Skin epidermis (tissue), 12 donors: ENCODE measurements at regions not wholly inside any gene's neighbourhood (a gene's known extent, or its start where the extent isn't known, plus 50 kb on each side); places are given as distances from the start of the nearest gene placed in this dataset.
A peak's percentile ranks its signal among the peaks of the same experiment; 100 is the strongest.

Experiments
- H3K27ac ChIP-seq, 21 experiments: fragments of 200-600 bp; sonication (generic) in 11 of 21; one replicate each; pipeline ENCODE4 v1.5.0; 2020; ENCODE audit warnings: mild to moderate bottlenecking in 3 of 21, inconsistent platforms in 2 of 21, moderate library complexity in 2 of 21
- H3K4me3 ChIP-seq, 7 experiments: fragments of 200-600 bp; sonication (generic) in 2 of 7; one replicate each; pipeline ENCODE4 v1.5.0; 2020; ENCODE audit warnings: inconsistent platforms in 2 of 7, mild to moderate bottlenecking in 2 of 7, moderate library complexity in 1 of 7

DNA sequence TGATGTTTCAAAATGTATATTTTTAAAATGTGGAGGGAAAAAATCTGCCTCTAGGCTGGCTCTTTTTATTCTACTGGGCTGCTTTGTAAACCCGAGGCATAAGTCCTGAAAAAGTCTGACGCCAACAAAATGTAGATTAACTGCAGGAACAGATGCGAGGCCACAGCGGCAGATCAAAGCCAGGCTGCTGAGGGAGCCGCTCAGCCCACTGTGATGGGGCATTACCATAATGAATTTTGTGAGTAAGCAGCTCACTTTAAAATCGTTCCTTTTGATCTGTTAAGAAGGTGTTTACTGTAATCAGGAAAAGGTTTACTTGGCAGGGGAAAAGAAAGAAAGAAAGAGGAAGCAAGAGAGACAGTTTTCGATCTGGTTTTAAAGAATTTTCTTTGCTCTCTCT lies 269.0 kb downstream of the ICOS start:
- no peak overlapping the region for H3K4me3 ChIP-seq
- H3K27ac ChIP-seq: no peak overlapping the region

DNA sequence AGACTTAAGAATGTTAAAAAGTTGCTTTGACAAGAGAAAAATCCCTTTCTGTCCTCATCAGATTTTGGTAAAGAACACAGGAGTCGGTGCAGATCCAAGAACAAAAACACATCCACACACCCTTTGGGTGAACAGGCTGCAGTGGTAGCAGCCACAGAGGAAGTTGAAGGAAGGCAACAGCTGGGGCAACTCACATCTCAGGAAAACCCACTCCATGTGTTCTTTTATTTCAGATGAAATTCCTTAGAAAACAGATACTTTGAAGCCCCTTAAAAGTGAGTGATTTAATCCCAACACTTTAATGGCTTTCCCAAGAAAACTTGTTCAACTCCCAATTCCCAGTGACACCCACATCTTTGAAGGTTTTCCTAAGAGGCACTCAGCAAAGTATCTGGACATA lies 271.3 kb downstream of the ICOS start:
- Histone ChIP-seq H3K4me3 (no peak overlapping the region), H3K27ac (no peak overlapping the region)

GRCh38 chr2:204213588-204213987 lies 277.0 kb downstream of the ICOS start:
- no peak overlapping the region for H3K27ac ChIP-seq
- H3K4me3 ChIP-seq: no peak overlapping the region

DNA sequence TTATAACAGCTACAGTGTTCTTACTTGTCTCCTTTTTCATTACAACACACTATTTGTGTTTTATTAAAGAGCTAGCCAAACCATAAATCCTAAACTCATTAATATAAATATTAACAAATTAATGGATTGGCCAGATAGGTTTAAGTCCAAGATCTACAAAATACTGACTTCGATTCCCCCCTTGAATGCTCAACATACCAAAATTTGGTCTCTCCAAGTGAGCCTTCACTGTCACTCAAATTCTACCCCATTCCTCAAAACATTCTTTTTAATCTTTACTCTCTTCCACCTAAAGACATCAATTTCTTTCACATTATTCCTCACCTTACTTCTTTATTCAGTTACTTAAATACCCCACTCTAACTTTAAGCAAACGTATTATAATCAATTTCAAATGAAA lies 281.5 kb downstream of the ICOS start:
- Histone ChIP-seq H3K27ac (no peak overlapping the region), H3K4me3 (no peak overlapping the region)

DNA sequence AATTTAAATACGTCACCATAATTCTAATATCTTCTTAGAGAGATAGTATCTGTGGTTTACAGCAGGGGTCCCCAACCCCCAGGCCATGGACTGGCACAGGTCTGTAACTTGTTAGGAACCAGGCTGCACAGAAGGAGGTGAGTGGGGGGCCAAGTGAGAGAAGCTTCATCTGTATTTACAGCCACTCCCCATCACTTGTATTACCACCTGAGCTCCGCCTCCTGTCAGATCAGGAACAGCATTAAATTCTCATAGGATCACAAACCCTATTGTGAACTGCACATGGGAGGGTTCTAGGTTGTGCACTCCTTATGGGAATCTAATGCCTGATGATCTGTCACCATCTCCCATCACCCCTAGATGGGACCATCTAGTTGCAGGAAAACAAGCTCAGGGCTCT lies 282.6 kb downstream of the ICOS start:
- no peak overlapping the region for H3K27ac ChIP-seq
- H3K4me3 ChIP-seq: no peak overlapping the region

- Histone ChIP-seq H3K4me3 (no peak overlapping the region), H3K27ac (no peak overlapping the region)
Measured at GRCh38 chr2:204220896-204221295, 284.3 kb downstream of the ICOS start.

DNA sequence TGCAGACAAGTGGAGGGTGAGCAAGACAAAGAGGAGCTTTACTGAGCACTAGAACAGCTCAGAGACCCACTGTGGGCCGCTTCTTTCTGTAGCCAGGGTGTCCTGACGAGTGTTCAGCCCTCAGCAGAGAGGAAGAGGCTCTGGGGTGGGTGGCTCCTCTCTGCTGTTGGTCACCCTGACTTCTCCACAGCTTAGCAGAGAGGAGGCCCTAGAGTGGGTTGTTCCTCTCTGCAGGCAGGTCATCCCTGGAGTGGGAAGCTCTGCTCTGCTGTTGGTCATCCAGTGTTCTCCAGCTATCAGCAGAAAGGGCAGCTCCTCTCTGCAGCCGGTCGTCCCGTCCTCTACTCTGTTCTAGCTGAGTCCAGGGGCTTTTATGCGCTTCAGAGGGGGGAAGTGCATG lies 286.5 kb downstream of the ICOS start:
- no peak overlapping the region for H3K4me3 ChIP-seq

GRCh38 chr2:204223544-204223943 lies 287.0 kb downstream of the ICOS start:
- Histone ChIP-seq H3K27ac (no peak overlapping the region), H3K4me3 (no peak overlapping the region)

More for the DNA sequence above, 286.5 kb downstream of the ICOS start:
- H3K27ac ChIP-seq: no peak overlapping the region

- H3K4me3 ChIP-seq: no peak overlapping the region
- no peak overlapping the region for H3K27ac ChIP-seq
Measured at GRCh38 chr2:204225671-204226073, 289.1 kb downstream of the ICOS start.

- Histone ChIP-seq H3K4me3 (no peak overlapping the region), H3K27ac (no peak overlapping the region)
Measured at GRCh38 chr2:204226305-204226880, 289.8 kb downstream of the ICOS start.

GRCh38 chr2:204228169-204228886 lies 291.8 kb downstream of the ICOS start:
- no peak overlapping the region for H3K27ac ChIP-seq
- no peak overlapping the region for H3K4me3 ChIP-seq

DNA sequence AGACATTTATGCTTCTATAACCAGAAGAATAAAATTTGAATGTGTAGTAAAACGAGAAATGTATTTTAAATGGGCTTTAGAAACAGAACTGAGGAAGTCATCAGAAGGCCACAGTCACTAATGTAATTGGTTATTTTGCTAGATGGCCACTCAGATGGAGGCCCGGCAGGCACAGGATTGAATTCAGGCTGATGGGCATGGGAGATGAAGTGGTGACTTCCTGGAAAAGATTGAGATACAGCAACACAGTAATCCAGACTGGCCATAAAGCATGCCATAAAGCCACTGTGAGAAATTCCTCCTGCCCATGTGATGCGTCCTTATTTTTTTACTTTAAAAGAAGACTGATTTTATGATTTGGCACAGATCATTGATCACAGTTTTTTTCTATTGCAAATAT lies 297.7 kb downstream of the ICOS start:
- Histone ChIP-seq H3K4me3 (no peak overlapping the region), H3K27ac (peak overlapping the region in 1 of 21 experiments; percentile 1)

- Histone ChIP-seq H3K27ac (no peak overlapping the region), H3K4me3 (no peak overlapping the region)
Measured at GRCh38 chr2:204234879-204235278, 298.3 kb downstream of the ICOS start.

DNA sequence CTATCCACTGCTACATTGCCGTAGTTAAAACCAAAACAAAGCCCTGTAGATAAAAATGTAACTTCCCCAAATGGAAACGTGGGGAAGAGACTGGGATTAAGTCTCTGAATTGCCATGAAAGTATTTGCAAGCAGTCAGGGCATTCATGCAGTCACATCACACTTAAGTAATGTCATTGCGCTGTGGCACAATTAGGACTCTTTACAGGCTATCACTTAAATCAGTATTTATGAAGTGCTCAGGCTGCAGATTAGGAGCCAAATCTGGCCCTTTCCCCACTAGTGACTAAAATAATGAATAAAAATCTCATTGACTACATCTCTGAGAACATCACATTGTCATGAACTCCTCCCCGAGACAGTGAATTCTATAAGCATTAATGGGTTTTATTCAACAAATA lies 300.9 kb downstream of the ICOS start:
- Histone ChIP-seq H3K4me3 (no peak overlapping the region), H3K27ac (no peak overlapping the region)

DNA sequence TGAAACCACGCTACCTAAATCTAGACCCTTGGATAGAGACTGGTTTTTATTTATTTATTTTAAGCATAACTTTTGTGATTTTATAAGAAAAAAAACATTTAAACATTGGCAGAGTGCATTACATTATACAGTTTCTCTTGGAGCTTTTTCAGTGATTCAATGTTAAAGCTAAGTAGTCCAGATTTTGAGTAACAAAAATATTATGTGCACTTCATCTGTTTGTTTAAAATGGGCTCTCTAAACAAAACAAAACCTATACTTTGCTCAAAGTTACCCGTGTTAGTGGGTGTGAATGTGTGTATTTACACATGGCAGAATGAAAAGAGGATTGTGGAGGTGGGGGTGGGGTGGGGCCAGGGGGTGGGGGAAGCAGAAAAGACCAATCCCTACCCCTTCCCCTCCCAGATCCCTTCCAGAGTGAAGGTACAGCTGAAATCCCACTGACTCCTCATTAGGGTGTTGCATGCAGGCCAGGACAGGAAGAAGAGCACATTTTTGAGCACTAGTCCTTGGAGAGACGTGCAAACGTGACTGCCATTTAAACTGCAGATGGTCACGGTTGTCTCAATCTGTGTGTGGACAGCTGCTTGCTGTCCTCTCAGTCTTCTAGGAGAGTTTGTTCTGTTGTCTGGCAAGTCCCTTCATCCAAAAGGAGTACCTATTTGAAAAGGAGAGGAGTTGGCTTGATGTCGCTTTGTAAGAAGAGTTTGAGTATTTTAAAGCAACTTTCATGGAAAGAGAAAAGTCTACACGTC lies 303.0 kb downstream of the ICOS start:
- H3K4me3 ChIP-seq: no peak overlapping the region
- no peak overlapping the region for H3K27ac ChIP-seq

DNA sequence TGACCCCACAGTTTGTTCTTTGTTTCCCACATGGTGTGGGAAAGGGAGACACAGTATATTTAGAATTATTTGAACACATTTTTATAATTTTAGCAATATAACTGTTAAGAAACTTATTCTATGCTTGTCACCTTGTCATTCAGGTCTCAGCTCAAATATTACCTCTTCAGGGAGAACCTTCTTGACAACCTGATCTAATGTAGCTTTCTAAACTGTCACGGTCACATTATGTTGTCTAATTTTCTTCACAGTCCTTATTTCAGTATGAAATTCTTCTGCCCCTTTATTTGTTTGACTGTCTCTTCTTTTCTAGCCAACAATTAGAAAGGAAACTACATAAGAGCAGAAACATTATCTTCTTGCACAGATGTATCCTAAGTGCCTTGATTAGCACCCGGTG lies 304.3 kb upstream of the PARD3B start:
- H3K4me3 ChIP-seq: no peak overlapping the region
- H3K27ac ChIP-seq: no peak overlapping the region

GRCh38 chr2:204249437-204249836 lies 295.8 kb upstream of the PARD3B start:
- H3K27ac ChIP-seq: no peak overlapping the region
- H3K4me3 ChIP-seq: no peak overlapping the region

GRCh38 chr2:204250692-204251091 lies 294.6 kb upstream of the PARD3B start:
- Histone ChIP-seq H3K4me3 (no peak overlapping the region), H3K27ac (no peak overlapping the region)

GRCh38 chr2:204251158-204251997 lies 293.9 kb upstream of the PARD3B start:
- Histone ChIP-seq H3K4me3 (no peak overlapping the region), H3K27ac (no peak overlapping the region)

DNA sequence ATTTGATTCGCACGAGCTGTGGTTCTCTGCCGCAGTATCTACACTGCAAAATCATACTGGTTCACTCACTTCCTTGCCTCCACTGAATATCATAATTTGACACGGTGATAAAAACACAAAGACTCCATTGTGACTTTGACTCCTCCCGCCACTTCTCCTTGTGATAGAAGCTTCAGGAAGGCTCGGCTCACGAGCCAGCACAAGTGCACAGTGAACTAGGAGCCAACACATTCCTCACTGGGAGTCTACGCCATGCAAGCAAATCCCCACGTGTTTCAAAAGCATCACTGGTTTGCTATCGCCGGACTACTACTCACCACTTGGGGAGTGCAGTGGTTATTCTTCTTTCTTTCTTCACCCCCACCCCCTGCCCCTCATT lies 293.3 kb upstream of the PARD3B start:
- Histone ChIP-seq H3K27ac (no peak overlapping the region), H3K4me3 (no peak overlapping the region)
